Heart left ventricle (tissue), 16 donors: ENCODE measurements at regions not wholly inside any gene's neighbourhood (a gene's known extent, or its start where the extent isn't known, plus 50 kb on each side); places are given as distances from the start of the nearest gene placed in this dataset.
"Not testable (repeated sequence)": the region's sequence is repeated elsewhere in the genome, so short reads cannot be mapped to it uniquely, and the experiment has no call there.

Experiments
- ATAC-seq, 4 donors: fragments of 200-7000 bp; cut with Tn5 transposase; one replicate each; pipeline ENCODE4 v1.9.1; 2020 to 2022; ENCODE audit warnings: moderate library complexity in 4 of 4, mild to moderate bottlenecking in 3 of 4, moderate number of reproducible peaks in 1 of 4
- DNase-seq, 5 donors: peaks; one replicate each; pipeline ENCODE4 v3.0.0-alpha.2; 2020
- H3K27ac ChIP-seq, 12 donors: fragments of 200-600 bp; sonication (generic) in 4 of 12; one replicate each; pipeline versions ENCODE4 v1.5.0 to v1.8.0; 2016 to 2022; ENCODE audit warnings: mild to moderate bottlenecking in 2 of 12
- H3K27me3 ChIP-seq, 9 donors: fragments of 200-600 bp; sonication (generic) in 2 of 9; one replicate each; pipeline versions ENCODE4 v1.5.1 to v1.8.0; 2016 to 2022; ENCODE audit warnings: mild to moderate bottlenecking in 3 of 9
- H3K36me3 ChIP-seq, 9 donors: fragments of 200-600 bp; sonication (generic) in 2 of 9; one replicate each; pipeline versions ENCODE4 v1.5.0 to v1.8.0; 2018 to 2022; ENCODE audit warnings: mild to moderate bottlenecking in 2 of 9
- H3K4me1 ChIP-seq, 12 donors: fragments of 200-600 bp; sonication (generic) in 4 of 12; one replicate each; pipeline versions ENCODE4 v1.5.0 to v1.8.0; 2016 to 2022; ENCODE audit warnings: mild to moderate bottlenecking in 3 of 12
- H3K4me3 ChIP-seq, 12 donors: fragments of 200-600 bp; sonication (generic) in 4 of 12; one replicate each; pipeline versions ENCODE4 v1.5.0 to v1.8.0; 2017 to 2022; ENCODE audit warnings: mild to moderate bottlenecking in 9 of 12, moderate library complexity in 4 of 12
- H3K9me3 ChIP-seq, 12 donors: fragments of 200-600 bp; sonication (generic) in 4 of 12; one replicate each; pipeline versions ENCODE4 v1.5.0 to v1.8.0; 2016 to 2022; ENCODE audit warnings: mild to moderate bottlenecking in 1 of 12
- POLR2A ChIP-seq, 2 donors: fragments of 450-650 bp; IDR thresholded peaks; one replicate each; pipeline ENCODE4 v1.6.1; 2017; ENCODE audit warnings: antibody characterized with exemption in 2 of 2, mild to moderate bottlenecking in 2 of 2, moderate library complexity in 2 of 2
- WGBS, 4 donors: extraction: QIAGEN DNeasy Blood & Tissue Kit in 2 of 4; methylation state at CpG; one replicate each; pipeline versions ENCODE4 v1.1.5 to v1.1.7; 2013 to 2018; 5-methylcytosine and 5-hydroxymethylcytosine counted together
- intact Hi-C, 10 donors: fragments of 100-400 bp; cut with DNase I; formaldehyde crosslinking; loops; one replicate each; pipeline versions ENCODE4 v1.11.1 to v1.14.2; 2022
- TF ChIP-seq, protein P1 (sequence below), 12 donors: fragments of 200-600 bp; sonication (generic) in 4 of 12; IDR thresholded peaks; one replicate each; pipeline versions ENCODE4 v1.5.0 to v1.8.0; 2018 to 2022; ENCODE audit warnings: antibody characterized with exemption in 12 of 12, mild to moderate bottlenecking in 5 of 12
- donor health status: ischemic (EF 13 %, LVEDD 7.1; RV severe dilation, severe dysfunction).
- donor health status: healthy with polysubstance abuse.
- donor health status: DM: no; HTN: yes; CAD: no.
- donor health status: DM: no; HTN: no; CAD: no.
- donor health status: ischemic (EF 25% LVEDD 6.9; RV normal size, moderate dysfunction).
- donor health status: ischemic (EF 25% LVEDD 5.7; RV mildly dilated, moderate dysfunction).
- donor health status: healthy.
- donor health status: DM: yes; HTN: yes; CAD: no.
- donor health status: ischemic (EF 35%, LVEDD 5.7; RV mildly dilated, moderate dysfunction).
- donor health status: nonischemic (EF 11% LVEDD 7.7; RV severe dilation, severe dysfunction).
- donor health status: DM: yes; HTN: yes; CAD: no.
- donor health status: PGD.
- donor health status: ischemic (EF 29% LVEDD 5.4; RV normal size, mild dysfunction).
- donor health status: nonischemic (EF 23%, LVEDD 6.1; RV moderate dilation, normal function).

DNA sequence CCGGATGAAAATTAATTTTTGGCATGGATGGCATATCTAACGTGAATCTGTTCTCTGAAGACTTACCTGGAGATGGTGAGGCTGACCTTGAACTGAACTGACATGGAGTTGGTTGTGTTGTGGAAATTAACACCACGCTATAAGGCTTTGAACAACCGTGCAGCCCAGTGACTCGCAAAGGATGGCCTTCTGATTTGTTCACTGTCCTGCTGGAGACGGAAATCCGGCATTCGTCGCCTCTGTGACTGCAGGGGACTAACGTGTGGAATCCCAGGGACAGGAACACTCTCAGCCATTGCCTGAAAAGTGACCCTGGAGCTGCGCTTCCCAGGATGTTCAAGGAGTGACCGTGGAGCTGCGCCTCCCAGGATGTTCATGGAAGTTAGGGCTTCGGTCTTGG is 100.3 kb downstream of the NPIPB11 start:
- TF ChIP-seq, protein P1, sequence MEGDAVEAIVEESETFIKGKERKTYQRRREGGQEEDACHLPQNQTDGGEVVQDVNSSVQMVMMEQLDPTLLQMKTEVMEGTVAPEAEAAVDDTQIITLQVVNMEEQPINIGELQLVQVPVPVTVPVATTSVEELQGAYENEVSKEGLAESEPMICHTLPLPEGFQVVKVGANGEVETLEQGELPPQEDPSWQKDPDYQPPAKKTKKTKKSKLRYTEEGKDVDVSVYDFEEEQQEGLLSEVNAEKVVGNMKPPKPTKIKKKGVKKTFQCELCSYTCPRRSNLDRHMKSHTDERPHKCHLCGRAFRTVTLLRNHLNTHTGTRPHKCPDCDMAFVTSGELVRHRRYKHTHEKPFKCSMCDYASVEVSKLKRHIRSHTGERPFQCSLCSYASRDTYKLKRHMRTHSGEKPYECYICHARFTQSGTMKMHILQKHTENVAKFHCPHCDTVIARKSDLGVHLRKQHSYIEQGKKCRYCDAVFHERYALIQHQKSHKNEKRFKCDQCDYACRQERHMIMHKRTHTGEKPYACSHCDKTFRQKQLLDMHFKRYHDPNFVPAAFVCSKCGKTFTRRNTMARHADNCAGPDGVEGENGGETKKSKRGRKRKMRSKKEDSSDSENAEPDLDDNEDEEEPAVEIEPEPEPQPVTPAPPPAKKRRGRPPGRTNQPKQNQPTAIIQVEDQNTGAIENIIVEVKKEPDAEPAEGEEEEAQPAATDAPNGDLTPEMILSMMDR (IDR thresholded peaks at IDR 0.05): no peak
- TF ChIP-seq POLR2A (IDR thresholded peaks at IDR 0.05): no peak
- DNase-seq: no peak
- 89 to 93% (median 91%) methylated on average over 14 of the region's 14 CpGs for WGBS, 4 donors
- no peak for ATAC-seq
- no peak overlapping the region for H3K27ac ChIP-seq
- no peak overlapping the region for H3K4me3 ChIP-seq
- intact Hi-C loops: no loop called here
- peaks cover 0 to 20% (median 9%) of the 10 kb centered on the region in 12 donors for H3K4me1 ChIP-seq
- peaks cover 0 to 13% (median 0%) of the 10 kb centered on the region in 9 donors for H3K36me3 ChIP-seq
- H3K9me3 ChIP-seq: no peaks in the 10 kb centered on the region
- H3K27me3 ChIP-seq: no peaks in the 10 kb centered on the region

DNA sequence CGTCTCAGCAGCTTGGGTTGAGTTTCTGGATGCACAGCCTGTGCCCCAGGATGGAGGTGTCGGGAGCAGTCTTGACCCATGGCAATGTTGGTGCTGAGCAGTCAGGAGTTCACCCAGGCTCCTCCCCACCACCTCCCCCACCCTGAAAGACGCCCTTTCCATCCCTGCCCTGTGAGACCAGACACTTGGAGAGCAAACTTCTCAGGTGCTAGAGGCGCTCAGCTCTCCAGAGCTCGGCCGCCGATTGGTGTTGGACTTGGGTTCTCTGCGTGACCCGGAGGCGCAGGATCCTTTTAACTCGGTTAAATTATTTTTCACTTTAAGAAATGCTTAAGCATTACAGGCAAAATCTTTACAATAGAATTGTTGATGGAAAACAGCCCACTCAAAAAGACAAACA is 101.5 kb downstream of the NPIPB11 start:
- DNase-seq, ATAC-seq, H3K27me3 ChIP-seq, H3K27ac ChIP-seq, intact Hi-C loops, H3K4me3 ChIP-seq, H3K9me3 ChIP-seq: not testable (repeated sequence)
- 94 to 96% (median 95%) methylated on average over 10 to 11 of the region's 11 CpGs for WGBS, 4 donors
- Histone ChIP-seq H3K4me1 (peaks cover 0 to 12% (median 3%) of the 10 kb centered on the region in 12 donors), H3K36me3 (peaks cover 0 to 13% (median 0%) of the 10 kb centered on the region in 9 donors)

DNA sequence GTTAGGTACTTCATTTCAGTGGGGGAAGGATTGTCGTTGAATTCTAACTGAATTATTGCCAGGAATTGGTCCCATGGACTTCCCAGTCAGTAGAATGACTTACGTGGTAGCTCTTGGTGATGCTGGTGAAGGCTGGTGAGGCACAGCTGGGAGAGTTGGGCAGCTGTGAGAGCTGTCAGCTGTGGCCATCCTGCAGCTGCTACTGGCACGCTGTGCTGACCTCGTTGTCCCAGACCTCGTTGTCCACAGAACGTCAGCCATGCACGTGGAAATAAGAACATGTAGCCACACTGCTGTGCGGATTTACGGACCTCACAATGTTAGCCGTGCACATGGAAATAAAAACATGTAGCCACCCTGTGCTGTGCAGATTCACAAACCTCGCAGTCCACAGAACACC is 102.3 kb downstream of the NPIPB11 start:
- no peak overlapping the region for H3K4me3 ChIP-seq
- H3K36me3 ChIP-seq: peaks cover 0 to 13% (median 0%) of the 10 kb centered on the region in 9 donors
- H3K27me3 ChIP-seq: no peaks in the 10 kb centered on the region
- no peaks in the 10 kb centered on the region for H3K9me3 ChIP-seq
- no peak for DNase-seq
- WGBS, 4 donors: 64 to 85% (median 75%) methylated on average over 11 of the region's 11 CpGs
- peak in 1 of 4 donors; percentile 32 for ATAC-seq
- no peak for TF ChIP-seq POLR2A (IDR thresholded peaks at IDR 0.05)
- TF ChIP-seq, protein P1 (IDR thresholded peaks at IDR 0.05): no peak
- H3K4me1 ChIP-seq: peaks cover 0 to 14% (median 4%) of the 10 kb centered on the region in 12 donors
- intact Hi-C loops: no loop called here
- H3K27ac ChIP-seq: no peak overlapping the region

DNA sequence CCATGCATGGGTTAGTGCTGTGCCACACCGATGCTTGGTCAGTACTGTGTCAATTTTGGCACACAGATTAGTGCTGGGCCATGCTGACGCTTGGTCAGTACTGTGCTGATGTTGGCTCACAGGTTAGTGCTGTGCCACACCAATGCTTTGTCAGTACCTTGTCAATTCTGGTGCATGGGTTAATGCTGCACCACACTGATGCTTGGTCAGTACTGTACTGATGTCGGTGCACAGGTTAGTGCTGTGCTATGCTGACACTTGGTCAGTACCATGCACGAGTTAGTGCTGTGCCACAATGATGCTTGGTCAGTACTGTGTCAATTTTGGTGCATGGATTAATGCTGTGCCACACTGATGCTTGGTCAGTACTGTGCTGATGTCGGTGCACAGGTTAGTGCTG is 103.0 kb downstream of the NPIPB11 start:
- intact Hi-C loops: no loop called here
- ATAC-seq: no peak
- no peaks in the 10 kb centered on the region for H3K9me3 ChIP-seq
- no peak for DNase-seq
- no peaks in the 10 kb centered on the region for H3K27me3 ChIP-seq
- H3K36me3 ChIP-seq: peaks cover 0 to 13% (median 0%) of the 10 kb centered on the region in 9 donors
- H3K4me3 ChIP-seq: no peak overlapping the region
- H3K27ac ChIP-seq: no peak overlapping the region
- TF ChIP-seq, protein P1 (IDR thresholded peaks at IDR 0.05): no peak
- no peak for TF ChIP-seq POLR2A (IDR thresholded peaks at IDR 0.05)
- H3K4me1 ChIP-seq: peaks cover 0 to 14% (median 4%) of the 10 kb centered on the region in 12 donors
- 92 to 98% (median 95%) methylated on average over 5 of the region's 5 CpGs for WGBS, 4 donors

DNA sequence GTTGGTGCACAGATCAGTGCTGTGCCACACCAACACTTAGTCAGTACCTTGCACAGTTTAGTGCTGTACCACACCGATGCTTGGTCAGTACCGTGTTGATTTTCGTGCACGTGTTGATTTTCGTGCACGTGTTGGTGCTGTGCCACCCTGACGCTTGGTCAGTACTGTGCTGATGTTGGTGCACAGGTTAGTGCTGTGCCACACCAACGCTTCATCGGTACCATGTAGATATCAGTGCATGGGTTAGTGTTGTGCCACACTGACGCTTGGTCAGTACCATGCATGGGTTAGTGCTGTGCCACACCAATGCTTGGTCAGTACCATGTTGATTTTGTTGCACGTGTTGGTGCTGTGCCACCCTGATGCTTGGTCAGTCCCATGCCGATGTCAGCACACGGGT is 103.5 kb downstream of the NPIPB11 start:
- Histone ChIP-seq H3K27ac (no peak overlapping the region), H3K4me1 (peaks cover 0 to 14% (median 4%) of the 10 kb centered on the region in 12 donors), H3K4me3 (no peak overlapping the region), H3K27me3 (no peaks in the 10 kb centered on the region), H3K36me3 (peaks cover 0 to 13% (median 0%) of the 10 kb centered on the region in 9 donors), H3K9me3 (no peaks in the 10 kb centered on the region)
- DNase-seq (no peak), ATAC-seq (no peak)
- intact Hi-C loops: no loop called here
- no peak for TF ChIP-seq POLR2A (IDR thresholded peaks at IDR 0.05)
- TF ChIP-seq, protein P1 (IDR thresholded peaks at IDR 0.05): no peak
- 94 to 98% (median 97%) methylated on average over 13 of the region's 13 CpGs for WGBS, 4 donors

DNA sequence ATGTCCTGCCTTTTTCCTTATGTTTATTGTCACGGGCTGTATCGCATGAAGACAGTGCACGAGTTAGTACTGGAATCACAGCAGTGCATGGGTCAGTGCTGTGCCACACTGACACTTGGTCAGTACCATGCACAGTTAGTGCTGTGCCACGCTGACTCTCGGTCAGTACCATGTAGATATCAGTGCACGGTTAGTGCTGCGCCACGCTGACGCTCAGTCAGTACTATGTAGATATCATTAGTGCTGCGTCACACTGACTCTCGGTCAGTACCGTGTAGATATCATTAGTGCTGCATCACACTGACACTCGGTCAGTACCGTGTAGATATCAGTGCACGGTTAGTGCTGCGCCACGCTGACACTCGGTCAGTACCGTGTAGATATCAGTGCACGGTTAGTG is 104.1 kb downstream of the NPIPB11 start:
- DNase-seq, intact Hi-C loops, H3K27ac ChIP-seq, H3K9me3 ChIP-seq, ATAC-seq, H3K4me3 ChIP-seq, H3K27me3 ChIP-seq: not testable (repeated sequence)
- peaks cover 0 to 14% (median 3%) of the 10 kb centered on the region in 12 donors for H3K4me1 ChIP-seq
- peaks cover 0 to 13% (median 0%) of the 10 kb centered on the region in 9 donors for H3K36me3 ChIP-seq
- WGBS, 4 donors: 95 to 98% (median 97%) methylated on average over 13 to 20 of the region's 20 CpGs

DNA sequence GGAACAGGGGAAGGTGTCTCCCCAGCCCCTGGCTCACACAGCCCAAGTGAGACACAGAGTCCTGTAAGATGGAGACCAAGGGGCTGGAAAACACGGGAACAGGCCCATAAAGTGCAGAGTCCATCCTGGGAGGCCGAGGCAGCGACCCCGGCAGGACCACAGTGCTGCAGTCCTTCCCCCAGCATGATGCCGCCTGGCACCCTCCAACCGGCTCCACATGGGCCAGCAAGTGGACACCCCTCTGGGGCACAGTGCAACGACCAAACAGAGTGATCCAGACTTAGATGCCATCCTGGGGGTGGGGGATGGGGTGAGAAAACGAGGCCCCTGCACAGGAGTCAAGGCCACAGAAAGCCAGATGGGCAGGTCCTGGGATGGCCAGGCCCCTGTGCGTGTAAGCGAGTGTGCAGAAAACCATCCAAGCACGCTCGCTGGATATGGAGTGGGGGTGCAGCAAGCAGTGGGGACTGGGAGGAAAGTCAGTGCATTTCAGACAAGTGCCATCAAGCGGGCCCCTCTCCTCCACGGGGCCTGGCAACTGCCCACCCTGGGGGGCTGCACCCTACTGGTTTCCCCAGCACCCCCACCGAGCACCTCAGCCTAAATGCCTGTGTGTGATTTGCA is 104.7 kb downstream of the NPIPB11 start:
- WGBS, 4 donors: 88 to 98% (median 90%) methylated on average over 6 to 15 of the region's 15 CpGs
- intact Hi-C loops, H3K27ac ChIP-seq, H3K4me3 ChIP-seq, H3K27me3 ChIP-seq, ATAC-seq, H3K9me3 ChIP-seq, DNase-seq: not testable (repeated sequence)
- peaks cover 0 to 14% (median 1%) of the 10 kb centered on the region in 12 donors for H3K4me1 ChIP-seq
- H3K36me3 ChIP-seq: peaks cover 0 to 13% (median 0%) of the 10 kb centered on the region in 9 donors
